Middle frontal gyrus (tissue), 1 donor: ENCODE measurements at regions not wholly inside any gene's neighbourhood (a gene's known extent, or its start where the extent isn't known, plus 50 kb on each side); places are given as distances from the start of the nearest gene placed in this dataset.
"Not testable (repeated sequence)": the region's sequence is repeated elsewhere in the genome, so short reads cannot be mapped to it uniquely, and the experiment has no call there.

Source experiments
- DNase-seq: peaks from one replicate; pipeline ENCODE4 v3.0.0-alpha.2; 2015; ENCODE audit warnings: low spot score; ENCODE audit errors: extremely low spot score

DNA sequence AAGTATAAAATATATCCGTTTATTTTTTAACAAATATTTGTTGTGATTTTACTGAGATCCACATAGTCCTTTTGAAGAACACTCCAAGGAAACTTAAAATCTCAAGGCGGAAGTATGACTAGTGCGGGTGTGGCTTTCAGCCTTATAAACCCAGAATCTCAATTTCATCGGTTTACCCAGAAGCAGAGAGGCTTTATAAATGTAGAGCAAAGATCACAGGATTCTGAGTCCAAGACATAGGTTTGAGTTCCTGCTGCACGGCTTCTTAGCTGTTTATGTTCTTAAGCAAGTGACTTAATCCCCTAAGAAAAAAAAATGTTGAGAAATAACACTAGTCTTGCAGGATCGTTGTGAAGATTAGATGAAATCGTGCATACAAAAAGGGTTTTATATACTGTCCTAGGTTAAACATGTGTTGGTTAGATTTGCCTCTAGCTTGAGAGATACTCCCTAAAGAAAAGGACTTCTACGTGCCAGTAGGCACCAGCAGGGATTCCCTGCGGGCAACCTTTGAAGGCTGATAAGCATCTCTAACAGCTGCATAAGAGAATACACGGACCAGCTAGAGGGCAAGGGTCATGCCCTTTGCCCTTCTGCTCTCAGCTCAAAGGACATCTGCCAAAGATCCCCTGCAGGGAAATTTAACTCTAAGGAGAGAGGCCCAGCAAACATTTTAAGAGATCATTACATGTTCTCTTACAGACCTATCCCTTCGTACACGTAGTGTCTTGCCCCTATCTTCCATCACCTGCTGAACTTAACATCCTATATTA is 130.4 kb upstream of the MIR17HG start:
- no peak for DNase-seq

DNA sequence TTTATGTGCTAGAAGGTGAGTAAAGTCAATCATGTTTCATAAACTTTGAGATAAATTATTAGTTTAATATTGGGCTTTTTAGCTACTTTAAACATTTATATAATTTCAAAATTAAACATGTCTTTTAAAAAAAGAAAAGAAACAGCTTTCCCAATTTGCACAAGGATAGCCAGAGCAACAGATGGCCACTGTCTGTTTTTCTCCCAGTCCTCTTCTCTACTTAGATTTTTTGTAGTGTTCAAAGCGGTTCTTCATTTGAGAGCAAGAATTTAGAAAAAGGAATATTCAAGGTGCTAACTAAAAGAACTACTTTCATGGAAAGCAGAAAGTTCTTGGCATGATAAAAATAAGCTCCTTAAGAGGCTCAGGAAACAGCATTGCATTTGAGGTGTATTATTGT is 128.3 kb upstream of the MIR17HG start:
- DNase-seq: no peak

DNA sequence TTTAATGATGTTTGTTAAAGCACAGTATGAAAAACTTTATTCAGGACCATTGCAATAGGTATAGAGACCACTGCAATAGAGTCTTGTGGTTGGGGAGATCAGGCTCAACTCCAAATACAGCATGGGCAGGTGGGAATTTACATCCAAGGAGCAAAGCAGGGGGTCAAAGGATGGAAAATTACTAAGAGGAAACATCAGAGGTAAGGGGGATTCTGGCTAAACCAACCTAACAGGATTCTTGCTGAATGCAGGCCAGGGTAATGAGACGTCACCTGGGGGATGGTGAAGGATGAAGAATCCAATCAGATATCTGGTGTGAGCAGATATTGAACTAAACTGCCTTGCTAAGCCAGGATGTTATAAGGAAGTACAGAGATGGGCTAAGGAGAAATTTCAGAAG is 126.6 kb upstream of the MIR17HG start:
- DNase-seq: no peak

DNA sequence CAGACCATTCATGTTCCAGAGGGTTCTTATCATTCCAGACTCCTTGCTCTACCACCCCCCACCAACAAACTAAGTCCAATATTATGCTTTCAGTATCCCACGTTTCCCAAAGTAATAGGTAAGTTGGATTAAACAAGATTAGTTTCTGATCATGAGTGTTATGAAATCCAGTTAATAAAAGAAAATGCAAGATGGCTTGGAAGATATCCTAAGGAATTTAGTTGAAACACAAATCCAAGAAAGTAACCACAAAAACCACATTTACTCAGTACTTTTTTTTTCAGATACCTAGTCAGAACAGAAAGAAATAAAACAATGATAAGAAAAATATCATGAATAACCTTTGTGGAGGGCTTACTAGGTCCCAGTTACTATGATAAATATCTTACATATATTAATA is 119.4 kb upstream of the MIR17HG start:
- DNase-seq: no peak

DNA sequence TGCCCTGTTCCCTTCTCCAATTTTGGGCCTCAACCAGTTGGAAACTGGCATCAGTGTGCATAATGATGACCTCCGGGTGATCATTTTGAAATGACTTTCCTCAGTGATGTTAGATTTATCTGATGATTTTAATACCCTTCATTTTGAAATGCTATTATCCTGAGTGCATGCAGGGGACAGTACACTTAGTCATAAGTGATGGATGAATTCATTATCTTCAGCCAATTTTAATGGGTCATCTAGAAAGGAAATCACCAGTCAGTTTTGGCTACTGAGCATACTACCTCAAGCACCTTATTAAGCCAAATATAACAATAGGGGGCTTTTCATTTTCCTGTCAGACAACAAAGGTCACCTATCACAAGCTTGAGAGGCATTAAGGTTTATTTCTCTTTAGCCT is 118.5 kb upstream of the MIR17HG start:
- no peak for DNase-seq

DNA sequence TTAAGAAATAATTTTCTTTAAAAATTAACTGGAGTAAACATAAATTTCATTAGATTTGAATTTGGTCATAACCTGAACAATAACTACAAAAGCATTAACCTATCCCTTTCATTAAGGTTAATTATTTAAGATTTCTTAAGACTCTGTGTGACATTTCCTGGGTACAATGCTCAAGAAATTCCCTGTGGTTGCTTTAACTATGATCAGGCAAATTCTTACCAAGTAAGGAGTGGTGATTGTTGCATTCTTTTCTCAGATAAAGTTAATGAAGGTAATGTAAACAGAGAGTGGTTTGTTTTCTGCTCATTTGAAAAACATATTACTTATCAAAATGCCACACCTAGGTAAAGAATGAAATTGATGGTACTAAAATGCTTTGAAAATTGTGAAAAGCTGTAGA is 114.8 kb upstream of the MIR17HG start:
- DNase-seq: no peak

DNA sequence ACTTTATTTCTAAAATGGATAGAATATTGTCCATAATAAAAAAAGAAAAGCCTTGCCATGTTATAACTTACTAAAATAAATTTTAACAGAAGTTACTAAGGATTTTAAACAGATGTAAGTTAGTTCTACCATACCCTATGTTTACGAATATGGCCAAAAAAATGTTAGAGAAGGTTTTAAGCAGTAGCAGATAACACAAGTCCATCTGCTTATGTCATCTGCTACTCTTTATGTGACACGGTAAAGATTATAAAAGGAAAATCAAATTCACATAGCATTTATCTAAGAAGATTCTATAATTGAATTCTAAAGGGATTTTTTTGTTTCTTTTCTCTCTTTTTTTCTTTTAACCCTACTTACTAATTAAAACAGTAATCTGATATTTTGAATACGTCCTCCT is 114.2 kb upstream of the MIR17HG start:
- no peak for DNase-seq

DNA sequence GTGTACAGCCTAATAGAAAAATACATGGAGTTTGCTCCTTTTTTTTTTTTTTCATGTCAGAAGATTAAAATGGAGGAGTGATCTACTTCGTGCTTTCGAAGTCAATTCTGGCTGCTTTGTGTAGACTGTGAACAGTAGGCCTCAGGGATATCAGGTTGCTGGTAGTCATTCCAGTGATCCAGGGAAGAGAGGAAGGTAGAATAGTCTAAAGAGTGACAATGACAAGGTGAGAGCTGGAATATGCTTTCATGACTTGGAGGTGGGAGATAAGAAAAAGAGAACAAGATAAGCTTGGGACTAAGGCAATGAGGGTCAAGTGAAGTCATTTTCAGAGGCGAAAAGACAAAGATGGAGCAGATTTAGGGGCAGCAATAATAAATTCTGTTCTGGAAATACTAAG is 111.3 kb upstream of the MIR17HG start:
- no peak for DNase-seq

DNA sequence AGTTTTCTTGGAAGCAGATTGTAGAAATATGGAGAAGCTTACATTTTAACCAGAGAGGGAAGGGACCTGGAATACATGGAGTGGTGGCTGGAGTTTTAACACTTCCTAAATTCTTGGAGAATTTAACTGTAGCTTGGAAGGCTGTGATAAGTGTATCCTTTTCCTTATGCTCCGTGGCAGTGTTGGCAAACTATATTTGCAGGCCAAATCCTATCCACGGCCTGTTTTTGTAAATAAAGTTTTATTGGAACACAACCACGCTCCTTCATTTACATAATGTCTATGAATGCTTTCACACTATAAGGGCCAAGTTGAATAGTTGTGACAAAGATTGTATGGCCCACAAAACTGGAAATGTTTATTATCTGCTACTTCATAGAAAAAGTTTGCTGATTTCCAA is 110.6 kb upstream of the MIR17HG start:
- no peak for DNase-seq

DNA sequence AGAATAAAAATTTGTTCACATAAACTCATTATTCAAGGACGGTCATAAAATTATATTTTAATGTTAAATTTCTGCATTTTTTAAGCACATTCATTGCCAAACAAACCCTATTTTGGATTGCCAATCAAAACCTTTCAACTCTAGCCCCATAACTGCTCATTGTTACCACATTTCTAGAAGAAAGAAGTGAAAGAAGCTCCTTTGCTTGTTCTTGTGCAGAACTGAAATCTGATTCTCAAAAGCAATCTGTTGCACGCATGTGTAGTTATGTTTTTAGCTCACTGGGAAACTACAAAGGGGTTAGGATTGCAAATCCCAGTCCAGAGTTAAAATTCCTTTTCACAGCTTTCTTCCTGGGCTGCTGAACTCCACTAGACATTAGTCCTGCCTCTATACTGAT is 109.5 kb upstream of the MIR17HG start:
- DNase-seq: no peak

DNA sequence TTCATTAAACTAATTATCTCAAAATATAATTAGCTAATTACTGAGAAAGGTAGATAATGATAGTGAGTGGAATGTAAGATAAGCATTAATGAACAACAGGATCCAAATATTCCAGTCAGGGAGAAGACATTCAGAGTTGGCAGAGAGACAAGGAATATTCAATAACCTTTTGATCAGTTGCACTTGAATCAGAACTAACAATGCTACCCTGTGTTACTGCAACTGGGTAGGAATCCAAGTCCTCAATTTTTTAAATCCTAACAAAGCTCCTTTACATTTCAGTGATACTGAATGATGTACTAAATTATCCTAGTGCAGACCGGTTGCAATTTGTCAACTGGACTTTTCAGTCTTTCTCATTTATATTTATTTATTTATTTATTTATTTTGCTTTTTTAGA is 107.1 kb upstream of the MIR17HG start:
- DNase-seq: no peak

DNA sequence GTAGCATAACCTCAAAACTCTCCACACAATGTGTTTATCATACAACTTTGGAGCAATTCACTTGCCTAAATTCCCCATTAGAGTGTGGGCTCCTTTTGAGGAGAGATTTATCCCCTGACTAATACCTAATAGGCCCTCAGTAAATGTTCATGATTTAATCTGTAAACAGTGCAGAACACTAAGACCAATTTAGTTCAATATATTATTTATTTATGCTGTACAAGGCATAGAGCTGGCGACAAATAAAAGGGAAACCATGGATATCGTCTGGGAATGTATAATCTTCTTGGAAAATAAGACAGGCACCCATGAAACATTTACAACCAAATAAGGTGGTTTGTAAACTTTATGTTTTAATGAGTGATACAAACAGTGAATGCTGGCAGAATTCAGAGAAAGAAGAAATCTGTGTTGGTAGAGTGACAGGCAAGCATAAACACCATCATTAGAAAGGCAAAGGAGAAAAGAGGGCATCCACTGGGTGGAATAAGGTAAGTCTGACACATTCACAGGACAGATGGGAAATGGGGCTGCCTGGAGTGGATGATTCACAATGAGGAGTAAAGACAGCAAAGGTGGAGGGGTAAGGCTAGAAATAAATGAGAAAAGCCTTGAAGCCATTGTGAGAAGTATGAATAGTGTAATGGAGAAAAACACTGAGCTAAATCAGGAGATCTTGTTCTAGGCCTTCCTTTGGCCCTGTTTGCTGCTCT is 106.1 kb upstream of the MIR17HG start:
- DNase-seq: no peak

DNA sequence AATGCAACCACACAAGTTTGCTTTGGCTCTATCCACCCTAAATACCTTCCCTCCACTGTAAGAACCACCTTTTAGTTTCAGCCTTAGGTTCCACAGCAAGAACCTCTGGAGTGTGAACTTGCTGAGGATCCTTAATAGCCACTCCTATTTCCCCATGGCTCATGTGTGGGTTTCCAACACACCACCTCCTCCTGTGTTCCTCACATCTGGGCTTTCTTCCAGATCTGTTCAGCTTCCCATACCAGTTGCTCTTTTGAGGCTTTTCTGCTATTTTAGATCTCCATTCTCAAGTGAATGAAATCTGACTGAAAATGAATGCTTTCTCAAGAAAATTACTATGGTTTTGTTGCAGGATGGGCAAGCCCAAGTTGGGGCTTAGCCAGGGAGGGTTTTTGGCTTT is 104.8 kb upstream of the MIR17HG start:
- DNase-seq: no peak

DNA sequence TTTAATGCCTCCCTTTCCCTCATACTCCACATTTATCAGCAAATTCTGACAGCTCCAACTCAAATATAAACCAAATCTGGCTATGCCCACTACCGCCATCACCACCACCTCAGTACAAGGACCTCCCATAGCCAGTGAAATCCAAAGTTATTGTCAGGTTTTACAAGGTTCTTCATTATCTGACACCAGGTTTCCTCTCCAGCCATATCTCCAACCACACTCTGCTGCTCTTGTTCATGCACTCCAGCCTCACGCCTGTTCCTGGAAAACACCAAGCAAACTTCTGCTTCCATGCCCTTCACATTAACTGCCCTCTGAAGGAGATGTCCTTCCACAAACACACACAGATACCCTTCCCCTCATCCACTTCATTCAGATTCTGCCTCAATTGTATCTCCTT is 102.2 kb upstream of the MIR17HG start:
- no peak for DNase-seq

DNA sequence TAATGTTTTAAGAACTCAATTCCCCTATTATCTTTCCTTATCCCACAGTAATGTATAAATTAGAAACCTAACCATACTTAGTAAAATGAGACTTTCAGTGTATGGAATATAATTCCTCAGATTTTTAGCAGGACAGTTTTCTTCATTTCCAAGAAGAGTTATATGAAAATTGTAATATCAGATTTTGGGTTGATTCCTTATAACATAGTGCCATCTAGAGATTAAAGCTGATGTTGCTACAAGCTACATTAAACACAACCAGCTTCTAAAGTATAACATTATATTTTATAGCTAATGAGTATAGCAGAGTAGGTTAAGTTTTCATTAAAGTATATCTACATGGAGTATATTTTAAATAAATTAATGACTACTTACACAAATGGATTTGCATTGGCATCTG is 99.7 kb upstream of the MIR17HG start:
- DNase-seq: no peak

DNA sequence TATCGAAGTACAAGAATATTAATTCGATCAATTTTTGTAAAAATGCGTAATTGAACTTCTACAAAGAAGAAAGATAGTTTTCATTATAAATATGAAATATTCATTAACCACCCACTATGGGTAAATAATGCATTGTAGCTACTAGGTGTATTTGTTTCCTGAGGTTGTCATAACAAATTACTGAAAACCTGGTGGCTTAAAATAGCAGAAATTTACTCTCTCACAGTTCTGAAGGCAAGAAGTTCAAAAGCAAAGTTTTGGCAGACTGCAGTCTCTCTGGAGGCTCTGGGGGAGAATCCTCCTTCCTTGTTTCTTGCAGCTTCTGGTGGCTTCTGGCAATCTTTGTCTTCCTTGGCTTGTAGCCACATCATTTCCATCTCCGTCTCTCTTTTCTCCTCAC is 99.2 kb upstream of the MIR17HG start:
- DNase-seq: no peak

DNA sequence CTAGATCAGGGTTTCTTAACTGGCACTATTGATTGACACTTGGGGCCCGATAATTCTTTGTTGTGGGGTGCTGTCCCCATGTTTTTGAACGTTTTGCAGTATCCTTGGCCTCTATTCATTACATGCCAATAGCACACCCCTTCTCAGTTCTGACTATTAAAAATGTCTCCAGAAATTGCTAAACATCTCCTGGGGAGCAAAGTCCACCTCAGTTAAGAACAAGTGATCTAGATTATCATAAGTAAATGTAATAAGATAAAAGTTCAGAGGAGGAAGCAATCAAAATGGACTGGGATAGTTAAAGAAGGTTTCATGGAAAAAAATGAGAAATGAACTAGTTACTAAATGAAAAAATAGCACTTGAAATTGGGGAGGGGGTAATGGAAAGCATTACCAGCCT is 98.1 kb upstream of the MIR17HG start:
- no peak for DNase-seq

DNA sequence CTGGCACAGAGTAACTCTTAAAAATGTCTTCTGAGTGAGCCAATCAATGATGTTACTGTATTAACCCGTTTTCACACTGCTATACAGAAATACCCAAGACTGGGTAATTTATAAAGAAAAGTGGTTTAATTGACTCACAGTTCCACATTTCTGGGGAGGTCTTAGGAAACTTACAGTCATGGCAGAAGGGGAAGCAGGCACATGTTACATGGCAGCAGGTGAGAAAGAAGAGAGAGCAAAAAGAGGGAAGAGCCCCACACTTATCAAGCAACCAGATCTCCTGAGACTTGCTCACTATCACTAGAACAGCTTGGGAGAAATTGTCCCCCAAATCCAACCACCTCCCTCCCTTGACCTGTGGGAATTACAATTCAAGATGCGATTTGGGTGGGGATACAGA is 97.6 kb upstream of the MIR17HG start:
- DNase-seq: no peak

DNA sequence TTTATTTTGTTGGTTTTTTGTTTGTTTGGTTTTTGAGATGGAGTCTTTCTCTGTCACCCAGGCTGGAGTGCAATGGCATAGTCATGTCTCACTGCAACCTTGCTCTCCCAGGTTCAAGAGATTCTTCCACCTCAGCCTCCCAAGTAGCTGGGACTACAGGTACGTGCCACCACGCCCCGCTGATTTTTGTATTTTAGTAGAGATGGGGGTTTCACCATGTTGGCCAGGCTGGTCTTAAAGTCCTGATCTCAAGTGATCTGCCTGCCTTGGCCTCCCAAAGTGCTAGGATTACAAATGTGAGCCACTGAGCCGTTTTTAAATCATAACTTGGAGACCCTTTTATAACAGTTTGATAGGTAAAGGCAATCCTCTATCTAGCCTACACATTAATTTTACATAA is 95.9 kb upstream of the MIR17HG start:
- DNase-seq: not testable (repeated sequence)

DNA sequence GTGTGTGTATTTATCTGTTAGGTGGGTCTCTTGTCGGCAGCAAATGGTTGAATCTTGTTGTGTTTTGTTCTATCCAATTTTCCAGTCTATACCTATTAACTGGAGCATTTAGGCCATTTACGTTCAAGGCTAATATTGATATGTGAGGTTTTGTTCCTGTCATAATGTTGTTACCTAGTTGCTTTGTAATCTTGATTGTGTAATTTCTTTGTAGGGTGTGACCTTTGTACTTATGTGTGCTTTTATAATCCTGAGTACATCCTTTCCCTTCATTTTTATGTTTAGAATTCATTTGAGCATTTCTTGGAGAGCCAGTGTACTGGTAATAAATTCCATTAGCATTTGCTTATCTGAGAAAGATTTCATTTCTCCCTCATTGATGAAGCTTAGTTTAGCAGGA is 83.0 kb upstream of the MIR17HG start:
- no peak for DNase-seq

DNA sequence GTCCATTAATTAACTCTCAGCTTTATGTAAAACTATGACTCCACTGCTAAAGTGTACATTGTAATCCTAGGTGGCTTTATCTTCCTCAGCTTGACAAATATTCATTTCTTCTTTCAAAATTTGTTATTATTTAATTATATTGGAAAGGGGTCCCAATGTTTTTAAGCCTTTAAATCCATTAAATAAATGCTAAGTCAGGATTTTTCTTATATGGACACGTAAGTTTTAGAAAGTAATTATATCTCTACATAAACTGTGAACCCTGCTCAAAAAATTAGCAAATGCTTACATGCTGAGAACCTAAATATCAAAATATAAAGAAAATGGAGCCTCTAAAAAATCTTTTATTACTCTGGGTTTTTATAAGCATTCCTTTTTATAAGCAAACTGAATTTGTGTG is 78.2 kb upstream of the MIR17HG start:
- no peak for DNase-seq

DNA sequence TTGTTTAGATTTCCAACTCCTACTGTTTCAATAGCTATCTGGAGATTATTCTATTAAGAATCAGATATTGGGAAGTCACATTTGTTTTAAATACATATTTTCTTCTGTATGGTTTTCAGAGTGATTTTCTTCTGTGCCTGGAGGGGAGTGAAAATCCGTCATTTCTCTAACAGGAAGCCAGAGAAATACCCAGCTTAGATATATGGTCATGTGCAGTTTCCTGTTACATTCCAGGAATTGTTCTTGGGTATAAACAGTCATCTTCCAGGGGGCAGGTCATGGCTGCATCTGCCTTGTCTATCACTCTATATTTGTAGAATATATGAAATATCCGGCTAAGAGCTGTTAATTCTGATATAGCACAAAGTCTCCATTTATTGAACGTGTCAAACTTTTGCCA is 77.5 kb upstream of the MIR17HG start:
- no peak for DNase-seq

DNA sequence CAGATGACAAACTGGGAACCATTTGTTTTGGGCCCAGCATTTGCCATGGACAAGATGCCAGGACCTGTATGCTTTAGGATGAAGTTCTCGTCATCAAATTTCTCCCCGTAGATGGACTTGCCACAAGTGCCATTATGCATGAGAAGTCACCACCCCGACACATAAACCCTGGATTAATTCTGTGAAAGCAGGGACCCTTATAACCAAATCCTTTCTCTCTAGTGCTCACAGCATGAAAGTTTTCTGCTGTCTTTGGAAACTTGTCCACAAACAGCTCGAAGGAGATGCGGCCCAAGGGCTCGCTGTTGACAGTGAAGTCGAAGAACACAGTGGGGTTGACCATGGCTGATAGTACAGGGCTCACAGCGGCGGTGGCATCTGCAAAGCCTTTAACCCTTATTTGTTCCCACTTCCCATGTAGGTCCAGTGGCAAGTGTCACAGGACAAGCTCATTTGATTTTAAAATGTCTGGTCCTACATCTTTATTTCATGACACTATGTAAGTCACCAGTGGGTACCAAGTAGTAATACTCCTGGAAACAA is 75.2 kb upstream of the MIR17HG start:
- no peak for DNase-seq
